ENCODE measurements at regions not wholly inside any gene's neighbourhood (a gene's known extent, or its start where the extent isn't known, plus 50 kb on each side); places are given as distances from the start of the nearest gene placed in this dataset.

GRCh38 chr5:101296477-101296876 is 393.4 kb upstream of the ST8SIA4 start:
- no peak for ATAC-seq
- no peaks in the 10 kb centered on the region for H3K4me1 ChIP-seq (replicated peaks in 1 of 2; ENCODE audit: control insufficient read depth in 2 of 2, insufficient read depth in 2 of 2, low read length in 2 of 2)
- H3K4me3 ChIP-seq, result no peak overlapping the region
- H4K20me1 ChIP-seq (replicated peaks; ENCODE audit: control insufficient read depth, insufficient read depth, low read length), result no peaks in the 10 kb centered on the region
- H3K4me2 ChIP-seq (ENCODE audit: insufficient read depth, low read length), result no peak overlapping the region
- H3K9ac ChIP-seq (ENCODE audit: insufficient read depth in 1 of 2, low read depth in 2 of 2, low read length in 2 of 2), result no peak overlapping the region
- H3K27me3 ChIP-seq (ENCODE audit: control insufficient read depth in 2 of 2, insufficient read depth in 2 of 2, low read length in 2 of 2), result no peaks in the 10 kb centered on the region
- in situ Hi-C loops (cut with MboI) (no loop called here), intact Hi-C loops (cut with micrococcal nuclease) (no loop called here)
- no peak for FAIRE-seq
- ChIA-PET CTCF (ENCODE audit: low intra/inter-chr PET ratio) (no interaction called here), POLR2A (no interaction called here)
- H3K27ac ChIP-seq (ENCODE audit: extremely low read depth, low read depth, low read length), result no peak overlapping the region
- no peak overlapping the region for H2AFZ ChIP-seq (ENCODE audit: low read depth, low read length)
- BruUV-seq (replicated peaks), result no TSS peak
- H3K79me2 ChIP-seq (ENCODE audit: control insufficient read depth, insufficient read depth, low read length), result no peaks in the 10 kb centered on the region
- H3K9me3 ChIP-seq (replicated peaks; ENCODE audit: control insufficient read depth, insufficient read depth, low read depth, low read length), result no peaks in the 10 kb centered on the region
- DNase-seq (ENCODE audit: extremely low read depth in 1 of 4, low spot score in 3 of 4), result no peak
- no peaks in the 10 kb centered on the region for H3K36me3 ChIP-seq (ENCODE audit: control insufficient read depth, insufficient read depth, low read length)
- no peaks in the 10 kb centered on the region for H3K9me1 ChIP-seq (ENCODE audit: control insufficient read depth, insufficient read depth, low read length)
- no peak for TF ChIP-seq ETS1 (conservative IDR thresholded peaks at IDR 0.05; ENCODE audit: control insufficient read depth, low read depth, low read length)
- no peak for TF ChIP-seq IRF1 (CRISPR knock-in tag; IDR thresholded peaks at IDR 0.05; ENCODE audit: borderline replicate concordance)
- TF ChIP-seq TARDBP (IDR thresholded peaks at IDR 0.05), result no peak
- TF ChIP-seq ZBTB40 (IDR thresholded peaks at IDR 0.05), result no peak
- no peak for TF ChIP-seq ZBTB40 (CRISPR knock-in tag; IDR thresholded peaks at IDR 0.05)
- TF ChIP-seq ZBTB34 (CRISPR knock-in tag; IDR thresholded peaks at IDR 0.05), result no peak
- TF ChIP-seq TCF7L2 (IDR thresholded peaks at IDR 0.05; ENCODE audit: low read depth, low read length), result no peak
- TF ChIP-seq HMGXB4 (CRISPR knock-in tag; IDR thresholded peaks at IDR 0.05), result no peak
- no peak for TF ChIP-seq U2AF2 (optimal IDR thresholded peaks at IDR 0.05; ENCODE audit: low read depth, low read length)

Data from K562 (cell line).